K562 (cell line): ENCODE measurements at regions not wholly inside any gene's neighbourhood (a gene's known extent, or its start where the extent isn't known, plus 50 kb on each side); places are given as distances from the start of the nearest gene placed in this dataset.

ENCODE experiments used
- CTCF ChIP-seq, 3 experiments: IDR thresholded peaks in 2 of 3; conservative IDR thresholded peaks in 1 of 3; 2 replicates each; pipeline ENCODE4 v1.5.1; 2011 to 2012; ENCODE audit warnings: low read length in 3 of 3, mild to moderate bottlenecking in 3 of 3, control low read depth in 2 of 3, improper control_type of control experiment in 1 of 3, inconsistent platforms in 1 of 3, low read depth in 1 of 3, mixed read lengths in 1 of 3, moderate library complexity in 1 of 3; ENCODE audit not compliant: insufficient read depth in 2 of 3
- FOS ChIP-seq: IDR thresholded peaks from 3 replicates; pipeline ENCODE4 v1.6.1; 2011; ENCODE audit not compliant: insufficient read length; ENCODE audit errors: extremely low read depth
- NBN ChIP-seq: fragments of 450-650 bp; IDR thresholded peaks from 2 replicates; pipeline ENCODE4 v1.6.1; 2016; ENCODE audit warnings: low read depth, mild to moderate bottlenecking
- NUFIP1 ChIP-seq: fragments of 450-650 bp; IDR thresholded peaks from 2 replicates; pipeline ENCODE4 v1.6.1; 2018; ENCODE audit not compliant: partially characterized antibody
- USF2 ChIP-seq: sonication (generic); formaldehyde crosslinking; IDR thresholded peaks from 2 replicates; pipeline ENCODE4 v1.5.0; 2020; ENCODE audit warnings: missing genetic modification reagents
- TF ChIP-seq, protein P1 (sequence below): fragments of 250-450 bp; sonication (Bioruptor Pico); IDR thresholded peaks from 2 replicates; pipeline ENCODE4 v1.5.1; 2021; ENCODE audit warnings: mild to moderate bottlenecking
- TF ChIP-seq, protein P2 (sequence below): fragments of 250-450 bp; sonication (Bioruptor Pico); IDR thresholded peaks from 2 replicates; pipeline ENCODE4 v1.5.0; 2020; ENCODE audit warnings: mild to moderate bottlenecking

- TF ChIP-seq, protein P1, sequence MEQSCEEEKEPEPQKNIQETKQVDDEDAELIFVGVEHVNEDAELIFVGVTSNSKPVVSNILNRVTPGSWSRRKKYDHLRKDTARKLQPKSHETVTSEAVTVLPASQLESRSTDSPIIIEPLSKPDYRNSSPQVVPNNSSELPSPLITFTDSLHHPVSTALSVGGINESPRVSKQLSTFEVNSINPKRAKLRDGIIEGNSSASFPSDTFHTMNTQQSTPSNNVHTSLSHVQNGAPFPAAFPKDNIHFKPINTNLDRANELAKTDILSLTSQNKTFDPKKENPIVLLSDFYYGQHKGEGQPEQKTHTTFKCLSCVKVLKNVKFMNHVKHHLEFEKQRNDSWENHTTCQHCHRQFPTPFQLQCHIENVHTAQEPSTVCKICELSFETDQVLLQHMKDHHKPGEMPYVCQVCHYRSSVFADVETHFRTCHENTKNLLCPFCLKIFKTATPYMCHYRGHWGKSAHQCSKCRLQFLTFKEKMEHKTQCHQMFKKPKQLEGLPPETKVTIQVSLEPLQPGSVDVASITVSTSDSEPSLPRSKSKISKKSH (CRISPR knock-in tag), result no peak
- TF ChIP-seq NBN, result no peak
- no peak for TF ChIP-seq NUFIP1
- TF ChIP-seq FOS, result no peak
- TF ChIP-seq, protein P2, sequence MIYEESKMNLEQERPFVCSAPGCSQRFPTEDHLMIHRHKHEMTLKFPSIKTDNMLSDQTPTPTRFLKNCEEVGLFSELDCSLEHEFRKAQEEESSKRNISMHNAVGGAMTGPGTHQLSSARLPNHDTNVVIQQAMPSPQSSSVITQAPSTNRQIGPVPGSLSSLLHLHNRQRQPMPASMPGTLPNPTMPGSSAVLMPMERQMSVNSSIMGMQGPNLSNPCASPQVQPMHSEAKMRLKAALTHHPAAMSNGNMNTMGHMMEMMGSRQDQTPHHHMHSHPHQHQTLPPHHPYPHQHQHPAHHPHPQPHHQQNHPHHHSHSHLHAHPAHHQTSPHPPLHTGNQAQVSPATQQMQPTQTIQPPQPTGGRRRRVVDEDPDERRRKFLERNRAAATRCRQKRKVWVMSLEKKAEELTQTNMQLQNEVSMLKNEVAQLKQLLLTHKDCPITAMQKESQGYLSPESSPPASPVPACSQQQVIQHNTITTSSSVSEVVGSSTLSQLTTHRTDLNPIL, result no peak
- TF ChIP-seq CTCF (IDR thresholded peaks at IDR 0.05 in 2 of 3, conservative IDR thresholded peaks at IDR 0.05 in 1 of 3; ENCODE audit: insufficient read depth in 2 of 3, low read depth in 1 of 3, low read length in 3 of 3), result no peak
- TF ChIP-seq USF2 (CRISPR knock-in tag), result no peak
Measured at GRCh38 chr11:44467931-44468330, 97.5 kb upstream of the CD82 start.
